ENCODE measurements at regions not wholly inside any gene's neighbourhood (a gene's known extent, or its start where the extent isn't known, plus 50 kb on each side); places are given as distances from the start of the nearest gene placed in this dataset.

- TF ChIP-seq CTCF (optimal IDR thresholded peaks at IDR 0.05 in 1 of 3, IDR thresholded peaks at IDR 0.05 in 1 of 3, conservative IDR thresholded peaks at IDR 0.05 in 1 of 3; ENCODE audit: extremely low read depth in 1 of 3, insufficient read depth in 2 of 3, low read length in 3 of 3) = no peak
- no peak for TF ChIP-seq EZH2 (IDR thresholded peaks at IDR 0.05; ENCODE audit: low read length)
Observed at GRCh38 chr9:29656641-29657406, 2083.5 kb upstream of the C9orf72 start.

All from keratinocyte (primary cell).